ENCODE measurements at regions not wholly inside any gene's neighbourhood (a gene's known extent, or its start where the extent isn't known, plus 50 kb on each side); places are given as distances from the start of the nearest gene placed in this dataset.
A peak's percentile ranks its signal among the peaks of the same experiment; 100 is the strongest.
"Not testable (repeated sequence)": the region's sequence is repeated elsewhere in the genome, so short reads cannot be mapped to it uniquely, and the experiment has no call there.

DNA sequence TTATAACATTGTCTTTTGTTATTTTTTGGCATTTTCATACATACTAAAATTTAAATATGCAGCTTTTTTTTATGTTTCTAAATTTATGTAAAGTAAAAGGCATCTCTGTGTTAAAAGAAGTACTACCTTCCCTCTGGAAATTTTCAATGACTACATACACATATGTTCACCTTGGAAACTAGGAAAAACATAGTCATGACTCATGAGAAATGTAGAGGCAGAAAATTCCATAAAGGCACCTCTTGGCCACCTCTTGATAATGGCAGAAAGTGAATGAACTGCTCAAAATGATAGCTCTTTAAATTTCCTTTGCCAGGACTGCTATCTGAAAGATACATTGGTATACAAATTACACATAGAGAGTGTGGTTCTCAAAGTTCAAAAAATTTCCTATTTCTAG is 889.1 kb upstream of the ZEB2 start:
- peak; percentile 67 for DNase-seq

DNA sequence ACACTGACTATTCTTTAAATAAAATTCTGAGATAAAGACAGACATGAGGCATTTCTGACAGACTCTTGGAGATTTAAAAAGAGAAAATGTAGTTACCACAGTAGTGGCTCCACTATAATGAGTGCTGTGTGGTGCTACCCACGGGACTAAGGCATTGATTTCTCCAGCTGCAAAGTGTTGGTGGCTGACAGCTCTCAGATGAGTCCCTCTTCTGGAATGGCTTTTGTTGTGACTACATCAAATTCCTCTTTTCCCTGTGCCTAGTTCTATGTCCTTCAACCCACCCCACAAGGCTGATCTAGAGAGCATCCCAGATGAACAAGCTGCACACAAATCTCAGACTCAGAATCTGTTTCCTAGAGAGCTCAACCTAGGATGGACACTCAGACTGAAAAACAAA is 884.8 kb upstream of the ZEB2 start:
- DNase-seq, result no peak

DNA sequence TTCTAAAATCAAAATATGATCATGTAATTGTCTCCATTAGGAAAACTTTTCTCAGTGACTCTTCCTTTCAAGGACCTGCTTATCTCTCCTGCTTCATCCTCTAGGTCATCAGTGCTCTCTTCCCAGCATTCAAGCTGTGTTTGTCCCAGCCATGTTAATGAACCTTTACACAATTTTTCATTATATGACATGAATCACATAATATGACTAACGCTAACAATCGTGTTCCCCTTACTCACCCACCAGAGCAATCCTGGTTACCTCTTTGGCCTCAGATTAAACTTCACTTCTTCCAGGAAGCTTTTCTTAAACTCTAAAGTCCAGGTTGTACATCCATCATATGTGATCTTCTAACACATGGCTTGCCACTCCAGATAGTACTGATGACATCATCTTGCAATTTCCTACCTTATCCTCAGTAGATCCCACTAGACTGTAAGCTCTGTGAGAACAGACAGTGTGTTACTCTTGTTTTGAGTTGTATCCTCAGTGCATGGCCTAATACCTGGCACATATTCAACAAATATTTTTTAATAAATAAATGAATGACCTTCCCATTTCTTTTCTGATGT is 882.9 kb upstream of the ZEB2 start:
- no peak for DNase-seq

DNA sequence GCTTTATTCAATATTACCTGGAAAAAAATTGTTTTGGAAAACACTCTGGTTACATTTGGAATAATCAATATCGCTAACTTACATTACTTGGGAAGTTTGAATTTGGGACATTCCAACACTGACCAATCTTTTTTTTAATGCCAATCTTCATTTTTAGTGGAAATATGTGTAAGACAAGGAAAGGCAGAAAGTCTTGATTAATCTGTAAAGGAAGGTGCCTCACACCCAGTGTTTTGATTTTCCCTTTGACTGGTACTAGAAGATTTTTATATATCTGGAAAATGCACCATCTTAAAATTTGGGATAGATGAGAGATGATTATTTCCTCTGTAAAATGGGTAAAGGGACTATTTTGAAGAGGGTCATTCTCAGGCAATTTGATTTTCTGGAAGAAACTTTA is 879.2 kb upstream of the ZEB2 start:
- DNase-seq, result no peak

DNA sequence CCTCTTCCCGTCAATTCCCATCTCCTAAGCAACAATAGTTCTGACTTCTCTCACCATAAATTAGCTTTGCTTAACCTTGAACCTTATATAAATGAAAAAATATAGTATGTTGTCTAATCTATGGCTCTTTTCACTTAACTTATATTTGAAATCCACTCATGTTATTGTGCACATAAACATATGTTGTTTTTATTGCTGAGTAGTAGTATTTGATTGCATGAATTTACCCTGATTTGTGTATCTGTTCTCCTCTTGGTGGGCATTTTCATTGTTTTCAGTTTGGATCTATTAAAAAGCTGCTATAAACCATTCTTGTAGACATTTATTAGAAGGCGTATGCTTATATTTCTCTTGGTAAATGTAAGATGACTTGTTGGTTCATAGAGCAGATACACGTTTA is 874.3 kb upstream of the ZEB2 start:
- no peak for DNase-seq

DNA sequence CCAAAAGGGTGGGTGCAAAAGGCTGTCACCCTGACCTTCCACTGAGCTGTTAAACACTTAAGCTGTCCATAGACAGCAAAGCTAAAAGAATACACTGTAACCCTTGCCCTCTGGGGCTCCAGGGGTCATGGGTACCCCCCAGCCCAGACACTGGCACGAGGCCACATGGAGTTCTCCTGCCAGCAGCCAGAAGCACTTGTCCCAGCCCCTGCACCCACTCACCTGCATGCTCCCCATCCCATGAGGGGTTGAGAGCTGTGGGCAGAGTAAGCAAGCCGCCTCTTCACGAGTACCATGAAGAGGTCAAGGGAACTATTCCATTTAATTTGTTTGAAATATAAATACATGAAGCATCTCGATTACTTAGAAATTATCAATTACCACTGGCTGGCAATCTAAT is 867.1 kb upstream of the ZEB2 start:
- DNase-seq, result no peak

DNA sequence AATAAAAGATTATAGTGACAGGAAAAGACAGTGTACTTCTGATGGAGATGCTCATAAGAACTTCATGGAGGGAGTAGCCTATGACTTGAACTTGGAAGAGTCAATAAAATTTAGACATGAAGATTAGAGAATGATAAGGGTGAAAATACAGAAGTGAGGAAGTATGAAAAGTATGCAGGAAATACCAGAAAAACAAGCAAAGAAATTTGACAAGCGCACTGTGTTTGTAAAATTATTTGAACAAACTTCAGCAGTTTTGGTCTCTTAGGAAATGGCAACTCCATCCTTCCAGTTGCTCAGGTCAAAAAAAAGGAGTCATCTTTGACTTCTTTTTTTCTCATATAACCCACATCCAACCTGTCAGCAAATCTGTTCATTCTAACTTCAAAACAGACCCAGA is 864.0 kb upstream of the ZEB2 start:
- DNase-seq, result no peak

DNA sequence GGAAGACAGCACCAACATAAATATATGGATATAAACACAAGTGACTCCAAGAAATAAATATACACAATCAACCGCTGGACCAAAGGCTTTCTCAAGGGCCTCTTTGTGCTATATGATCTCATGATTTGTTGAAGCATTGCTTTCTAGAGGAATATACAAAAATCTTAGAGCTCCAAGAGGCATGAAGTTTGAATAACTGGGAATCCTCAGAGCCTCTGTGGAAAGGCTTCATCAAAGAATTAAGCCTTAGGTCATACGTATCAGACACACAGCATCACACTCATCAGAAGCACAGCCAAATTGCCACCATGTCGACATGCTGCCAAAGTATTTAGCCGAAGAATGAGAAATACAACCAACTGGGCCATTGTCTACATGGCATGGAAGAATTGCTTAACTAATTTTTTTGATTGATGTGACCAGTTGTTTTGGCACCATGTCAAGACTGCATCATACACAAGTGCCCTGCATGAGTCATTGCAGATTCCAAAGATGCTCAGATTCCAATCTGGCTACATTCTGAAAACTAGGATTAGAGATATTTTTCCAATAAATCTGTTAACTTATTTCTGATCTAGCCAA is 860.6 kb upstream of the ZEB2 start:
- peak; percentile 46 for DNase-seq

DNA sequence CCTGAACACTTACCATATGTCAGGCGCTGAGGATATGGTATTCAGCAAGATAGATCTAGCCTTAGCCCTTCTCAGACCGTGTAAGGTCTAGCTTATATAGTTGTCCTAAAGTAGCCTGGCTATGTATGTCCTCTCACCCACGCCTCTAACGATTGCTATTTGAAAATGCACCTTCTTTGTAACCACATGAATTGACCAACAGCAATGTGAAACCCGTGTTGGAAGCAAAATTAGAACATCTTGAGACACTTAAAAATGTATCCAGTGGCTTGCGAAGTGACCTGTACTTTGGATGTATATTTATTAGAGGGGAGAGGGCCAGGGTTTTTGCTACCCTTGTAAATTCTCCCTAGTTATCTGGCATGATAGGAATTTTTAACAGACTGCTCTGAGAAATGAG is 860.0 kb upstream of the ZEB2 start:
- no peak for DNase-seq

DNA sequence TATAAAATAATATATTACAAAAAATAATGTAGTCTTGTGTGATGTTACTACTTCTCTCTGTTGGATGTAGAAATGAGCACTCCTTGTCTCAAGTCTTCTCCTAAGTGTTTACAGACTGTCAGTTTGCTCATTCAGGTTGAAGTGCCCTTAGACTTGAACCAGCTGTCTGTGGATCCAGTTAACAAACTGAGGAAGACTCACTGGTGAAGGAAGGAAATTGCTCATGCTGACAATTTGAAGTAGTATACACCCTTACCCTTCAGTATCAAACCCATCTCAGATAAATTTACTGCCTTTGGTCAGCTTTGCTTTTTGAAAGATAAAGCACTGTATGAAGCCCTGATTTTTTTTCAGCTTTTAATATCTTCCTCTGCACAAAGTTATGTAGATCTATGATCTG is 854.2 kb upstream of the ZEB2 start:
- DNase-seq, result no peak

DNA sequence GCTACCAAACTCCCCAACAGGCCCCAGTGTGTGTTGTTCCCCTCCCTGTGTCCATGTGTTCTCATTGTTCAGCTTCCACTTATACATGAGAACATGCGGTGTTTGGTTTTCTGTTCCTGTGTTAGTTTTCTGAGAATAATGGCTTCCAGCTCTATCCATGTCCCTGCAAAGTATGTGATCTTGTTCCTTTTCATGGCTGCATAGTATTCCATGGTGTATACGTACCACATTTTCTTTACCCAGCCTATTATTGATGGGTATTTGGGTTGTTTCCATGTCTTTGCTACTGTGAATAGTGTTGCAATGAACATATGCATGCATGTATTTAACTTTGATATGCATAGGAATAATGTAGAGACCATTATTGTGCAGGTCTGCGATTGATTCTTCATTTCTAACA is 847.4 kb upstream of the ZEB2 start:
- not testable (repeated sequence) for DNase-seq

DNA sequence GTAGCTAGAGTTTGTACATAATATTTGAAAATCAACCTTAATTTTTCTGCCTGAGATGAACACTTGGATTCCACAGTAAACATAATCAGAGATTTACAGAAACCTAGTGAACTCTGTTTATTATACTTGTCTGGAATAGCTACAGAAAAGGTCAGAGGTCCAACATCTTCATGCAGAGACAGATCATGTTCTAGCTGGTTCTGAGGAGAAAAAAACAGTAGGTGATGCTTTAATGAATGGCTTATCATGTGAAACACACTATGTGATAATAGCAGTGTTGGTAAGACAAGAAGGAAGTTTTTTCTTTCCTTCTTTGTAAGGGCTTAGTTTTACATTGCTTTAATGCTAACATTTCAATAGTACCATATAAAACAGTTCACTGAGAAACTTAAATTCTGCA is 846.4 kb upstream of the ZEB2 start:
- DNase-seq, result no peak

DNA sequence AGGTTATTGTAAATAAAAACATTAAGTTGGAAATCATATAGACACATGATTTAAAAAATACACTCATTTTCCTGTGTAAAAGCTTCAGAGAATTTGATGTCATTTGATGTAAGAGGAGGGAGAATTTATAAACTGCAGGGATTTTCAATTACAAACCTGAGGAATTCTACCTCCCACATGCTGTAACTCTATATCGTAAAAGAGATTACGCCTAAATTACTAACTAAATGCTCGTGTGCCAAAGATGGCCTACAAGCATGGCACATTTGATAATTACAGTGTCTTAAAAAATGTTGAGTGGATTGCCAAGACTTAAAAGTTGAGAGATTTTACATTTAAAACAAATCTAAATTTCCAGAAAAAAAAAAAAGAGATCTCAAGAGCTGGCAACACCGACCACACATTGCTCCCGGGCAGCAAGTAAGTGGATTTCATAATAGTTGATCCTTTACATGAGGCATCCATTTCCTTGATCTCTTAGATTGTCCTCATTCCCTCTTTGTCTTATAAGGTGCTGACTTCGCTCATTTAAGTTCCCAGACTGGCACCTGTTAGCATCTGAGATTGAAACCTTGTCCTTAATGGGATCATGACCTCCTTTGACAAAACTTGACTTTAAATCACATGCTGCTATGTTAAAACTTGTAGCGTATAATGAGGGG is 840.3 kb upstream of the ZEB2 start:
- no peak for DNase-seq

DNA sequence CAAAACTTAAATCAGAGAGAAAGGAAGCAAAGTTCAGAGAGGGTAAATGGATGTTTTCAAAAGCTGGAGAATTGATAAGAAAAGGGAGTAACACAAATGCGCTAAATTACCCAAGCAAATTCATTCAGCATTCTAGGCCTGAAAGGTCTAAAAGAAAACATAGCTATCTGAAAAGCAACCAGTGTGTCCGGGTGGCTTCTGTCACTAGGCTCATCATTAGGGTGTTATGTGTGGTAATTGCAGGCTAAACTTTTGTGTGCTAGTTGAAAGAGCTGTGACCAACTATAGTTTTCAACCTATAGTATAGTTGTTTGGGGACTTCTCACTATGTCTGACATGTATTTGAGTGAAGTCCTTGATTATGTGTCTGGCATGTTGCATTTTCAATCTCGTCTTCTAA is 839.6 kb upstream of the ZEB2 start:
- DNase-seq, result no peak

DNA sequence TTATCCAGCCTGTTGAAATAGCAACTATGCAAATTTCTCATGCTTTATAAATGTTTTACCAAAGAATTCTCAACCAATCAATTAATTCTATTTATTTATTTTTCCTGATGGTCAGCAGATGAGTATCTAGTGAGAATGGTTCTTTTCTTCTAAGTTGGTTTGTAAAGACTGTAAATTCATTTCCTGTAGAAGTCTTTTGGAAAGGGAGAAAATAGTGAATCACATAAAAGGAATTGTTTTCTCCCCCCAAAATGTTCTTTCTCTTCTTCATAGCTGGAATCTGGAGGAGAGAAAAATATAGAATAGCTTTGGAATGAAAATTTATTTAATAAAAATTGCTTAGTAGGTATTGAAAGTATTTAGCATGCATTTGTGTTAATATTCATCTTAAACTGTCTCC is 836.1 kb upstream of the ZEB2 start:
- no peak for DNase-seq

DNA sequence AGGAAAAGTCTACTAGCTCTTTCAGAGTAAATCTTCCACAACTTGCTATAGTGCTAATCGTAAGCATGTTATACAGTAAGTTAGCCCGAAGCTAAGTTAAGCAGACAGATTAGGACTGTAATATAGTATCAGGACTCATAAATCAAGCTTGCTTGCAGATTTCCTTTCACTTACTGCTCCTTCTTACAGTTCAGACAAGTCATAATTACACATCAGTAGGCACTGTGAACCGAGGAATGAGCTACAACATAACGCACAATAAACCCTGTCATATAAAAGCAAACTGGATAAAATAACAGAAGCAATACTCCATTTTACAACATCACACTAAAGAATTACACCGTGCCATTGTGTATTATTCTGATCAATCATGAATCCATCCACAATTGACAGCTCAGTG is 832.6 kb upstream of the ZEB2 start:
- DNase-seq, result no peak

DNA sequence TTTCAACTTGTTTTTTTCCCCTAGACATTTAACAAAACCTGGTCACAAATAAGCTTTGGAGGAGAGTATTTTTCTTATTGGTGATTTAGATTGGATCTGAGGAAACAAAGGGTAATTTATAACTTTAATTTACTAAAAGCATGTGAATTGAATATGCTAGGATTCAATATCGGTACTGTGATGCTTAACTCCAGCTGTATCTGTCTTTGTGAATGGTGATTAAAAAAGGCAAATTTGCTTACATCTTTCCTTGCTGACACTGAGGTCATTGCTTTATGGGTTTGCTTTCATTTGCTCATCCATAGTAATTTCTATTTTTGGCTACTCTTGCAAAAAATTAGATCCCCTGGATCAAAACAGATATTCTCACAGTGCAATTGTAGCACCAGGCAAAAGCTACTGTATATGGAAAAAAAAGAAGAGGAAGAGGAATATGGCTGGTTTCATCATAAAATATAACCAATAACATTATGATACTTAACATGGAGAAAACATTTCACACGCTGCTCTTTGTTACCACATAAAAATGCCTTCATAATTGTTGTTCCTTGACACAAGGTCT is 832.0 kb upstream of the ZEB2 start:
- DNase-seq, result no peak

DNA sequence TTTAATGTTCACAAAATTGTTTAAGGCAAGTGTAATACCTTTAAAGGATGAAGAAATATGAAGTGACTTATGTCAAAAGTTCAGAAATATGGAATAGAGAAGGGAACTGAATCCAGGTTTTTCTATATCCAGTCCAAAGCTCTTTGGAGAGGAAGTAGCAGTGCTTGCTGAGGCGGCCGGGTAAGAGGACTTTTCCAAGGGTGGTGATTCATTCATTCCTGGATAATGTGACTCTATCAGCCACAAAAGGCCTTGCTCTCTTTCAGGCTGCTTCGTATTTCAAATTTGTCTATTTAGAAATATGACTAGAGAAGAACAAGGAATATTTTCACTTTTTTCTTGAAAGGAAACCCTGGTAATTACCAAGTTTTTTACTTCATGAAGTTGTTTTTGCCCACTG is 830.1 kb upstream of the ZEB2 start:
- peak; percentile 31 for DNase-seq

DNA sequence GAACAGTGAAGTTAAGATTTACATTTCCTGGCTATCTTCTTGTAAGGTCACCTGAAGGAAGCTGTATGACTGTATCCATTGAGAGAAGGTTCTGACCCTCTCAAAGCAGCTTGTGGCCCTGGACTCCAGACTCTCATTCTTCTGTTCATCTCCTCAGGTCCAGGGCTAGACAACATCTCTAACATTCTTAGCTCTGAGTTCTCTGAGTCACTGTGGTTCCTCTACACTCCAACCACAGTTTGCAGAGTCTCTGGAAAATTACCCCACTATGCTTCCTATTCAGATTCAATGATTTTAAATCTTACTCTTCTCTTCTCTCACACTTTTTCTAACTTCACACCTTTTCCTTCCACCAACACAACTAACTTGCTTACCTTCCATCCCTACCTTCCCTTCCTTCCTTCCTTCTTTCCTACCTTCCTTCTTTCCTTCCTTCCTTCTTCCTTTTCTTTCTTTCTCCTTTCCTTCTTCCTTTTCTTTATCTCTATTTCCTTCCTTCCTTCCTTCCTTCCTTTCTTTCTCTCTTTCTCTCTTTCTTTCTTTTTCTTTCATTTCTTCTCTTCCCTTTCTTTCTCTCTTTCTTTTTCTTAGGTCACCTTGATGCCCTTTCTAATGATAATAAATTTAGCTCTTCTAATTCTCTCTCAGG is 824.3 kb upstream of the ZEB2 start:
- DNase-seq, result no peak

DNA sequence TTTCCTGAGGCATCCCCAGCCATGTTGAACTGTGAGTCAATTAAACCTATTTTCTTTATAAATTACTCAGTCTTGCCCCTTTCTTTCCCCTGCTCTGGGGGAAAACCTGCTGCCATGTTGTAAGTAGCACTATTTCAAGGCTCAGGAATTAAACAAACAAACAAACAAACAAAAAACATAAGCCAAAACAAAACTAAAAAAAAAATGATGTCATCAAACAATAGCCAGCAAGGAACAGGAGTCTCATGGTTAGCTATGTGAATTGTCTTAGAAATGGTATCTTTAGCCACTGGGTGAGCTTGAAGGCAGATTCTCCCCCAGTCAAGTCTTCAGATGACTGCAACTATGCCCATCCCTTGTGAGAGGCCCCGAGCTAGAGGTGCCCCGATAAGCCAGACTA is 823.4 kb upstream of the ZEB2 start:
- no peak for DNase-seq

DNA sequence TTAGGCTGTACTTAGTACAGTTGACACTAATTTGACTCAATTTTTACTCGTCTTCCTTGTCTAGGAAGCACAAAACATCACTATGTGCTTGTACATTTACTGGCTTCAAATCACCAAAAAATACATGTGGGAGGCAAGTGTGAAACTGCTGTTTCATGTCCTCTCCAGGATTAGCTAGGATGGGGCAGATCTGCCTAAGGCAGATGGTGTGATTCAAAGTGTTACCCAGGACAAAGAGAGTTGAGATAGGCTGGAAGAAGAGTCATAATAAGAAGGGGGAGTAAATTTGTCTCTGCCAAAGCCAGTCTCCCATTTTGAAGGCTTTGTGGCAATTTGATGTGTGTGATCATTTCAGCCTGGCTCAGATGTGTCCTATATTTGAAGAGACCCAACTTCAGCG is 821.6 kb upstream of the ZEB2 start:
- no peak for DNase-seq

DNA sequence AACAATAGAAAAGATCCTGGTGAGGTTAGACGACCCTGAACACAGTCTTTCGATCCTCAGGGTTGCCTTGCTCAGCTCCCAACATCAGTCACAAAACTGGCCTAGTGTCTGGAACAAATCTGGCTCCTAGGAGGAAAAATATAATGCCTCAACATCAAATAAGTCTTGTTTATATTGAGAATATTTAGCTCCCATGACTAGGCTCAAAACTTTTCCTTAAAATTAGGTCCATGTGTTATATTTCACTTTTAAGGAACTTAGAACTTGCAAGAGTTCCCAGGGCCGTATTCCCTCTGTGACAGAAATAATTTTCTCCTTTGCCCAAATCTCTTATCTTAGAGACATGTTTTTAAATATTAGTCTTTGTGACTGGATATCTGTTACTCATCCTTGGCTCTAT is 819.7 kb upstream of the ZEB2 start:
- DNase-seq, result no peak

DNA sequence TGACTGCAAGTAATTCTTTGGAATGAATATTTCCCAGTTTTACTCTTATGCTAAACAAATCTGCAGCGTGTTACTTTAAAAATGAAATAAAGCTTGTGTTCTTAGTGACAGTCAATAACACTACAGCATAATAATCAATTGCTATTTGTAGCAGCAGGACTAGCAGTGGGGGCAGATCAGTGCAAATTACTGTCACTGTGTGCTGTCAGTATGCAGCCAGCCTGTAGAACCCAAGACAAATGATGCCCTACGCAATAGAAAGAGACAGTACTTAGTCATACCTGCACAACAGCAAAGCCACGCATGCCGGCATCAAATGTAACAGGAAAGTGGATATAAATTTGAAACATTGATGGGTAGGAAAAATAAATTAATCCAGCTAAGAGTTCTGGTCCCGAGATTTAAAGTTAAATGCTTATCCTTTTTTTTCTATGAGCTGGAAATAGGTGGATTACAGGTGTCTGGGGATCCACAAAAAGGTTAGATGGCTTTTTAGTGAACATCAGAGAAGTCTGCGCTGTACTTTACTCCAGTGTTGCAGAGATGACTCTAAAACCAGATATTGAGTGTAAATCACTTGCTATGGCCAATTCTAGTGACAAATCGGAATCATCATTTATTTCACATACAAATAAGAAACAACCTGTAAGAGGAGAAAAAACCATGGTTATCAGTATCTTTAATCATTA is 812.4 kb upstream of the ZEB2 start:
- DNase-seq, result no peak

DNA sequence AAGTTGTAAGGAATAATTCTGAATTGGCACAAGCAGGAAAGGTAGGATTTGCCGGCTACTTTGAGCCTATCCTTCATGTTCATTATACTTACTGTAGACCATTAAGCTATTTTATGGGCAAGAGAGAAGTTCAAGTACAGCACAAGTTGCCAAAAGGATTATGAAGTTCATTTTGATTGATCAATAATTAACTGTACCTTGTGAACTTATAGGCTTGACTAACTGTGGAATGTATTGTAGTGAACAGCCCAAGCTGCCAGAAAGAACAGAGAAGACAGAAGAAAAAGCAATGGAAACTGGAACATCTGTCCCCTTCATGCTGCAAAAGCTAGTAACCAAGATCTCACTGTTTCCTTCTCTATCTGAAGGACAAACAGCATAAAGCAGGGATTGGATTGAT is 810.1 kb upstream of the ZEB2 start:
- DNase-seq, result no peak
